ENCODE measurements at regions not wholly inside any gene's neighbourhood (a gene's known extent, or its start where the extent isn't known, plus 50 kb on each side); places are given as distances from the start of the nearest gene placed in this dataset.

DNA sequence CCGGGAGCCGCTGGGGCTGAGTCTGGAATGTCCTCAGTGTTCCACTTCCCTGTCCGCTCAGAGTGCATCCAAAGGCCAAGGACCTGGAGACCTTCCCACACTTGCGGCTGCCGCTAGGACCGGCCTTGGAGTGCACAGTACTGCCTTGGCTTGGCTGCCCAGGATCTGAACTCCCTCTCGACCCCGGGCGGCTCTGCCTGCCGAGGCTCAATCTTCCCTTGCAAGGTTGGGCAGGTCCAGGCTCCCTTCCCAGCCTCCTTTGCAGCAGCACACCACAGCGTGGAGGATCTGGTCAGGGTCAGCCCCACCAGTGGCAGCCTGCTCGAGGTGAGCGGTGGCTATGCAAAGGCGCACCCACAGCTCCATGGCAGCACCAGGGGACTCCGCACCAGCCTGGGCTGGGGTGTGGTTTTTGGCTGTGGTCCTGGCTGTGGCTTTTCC lies 69.2 kb downstream of the PLXNA1 start:
- TF ChIP-seq, protein P1, sequence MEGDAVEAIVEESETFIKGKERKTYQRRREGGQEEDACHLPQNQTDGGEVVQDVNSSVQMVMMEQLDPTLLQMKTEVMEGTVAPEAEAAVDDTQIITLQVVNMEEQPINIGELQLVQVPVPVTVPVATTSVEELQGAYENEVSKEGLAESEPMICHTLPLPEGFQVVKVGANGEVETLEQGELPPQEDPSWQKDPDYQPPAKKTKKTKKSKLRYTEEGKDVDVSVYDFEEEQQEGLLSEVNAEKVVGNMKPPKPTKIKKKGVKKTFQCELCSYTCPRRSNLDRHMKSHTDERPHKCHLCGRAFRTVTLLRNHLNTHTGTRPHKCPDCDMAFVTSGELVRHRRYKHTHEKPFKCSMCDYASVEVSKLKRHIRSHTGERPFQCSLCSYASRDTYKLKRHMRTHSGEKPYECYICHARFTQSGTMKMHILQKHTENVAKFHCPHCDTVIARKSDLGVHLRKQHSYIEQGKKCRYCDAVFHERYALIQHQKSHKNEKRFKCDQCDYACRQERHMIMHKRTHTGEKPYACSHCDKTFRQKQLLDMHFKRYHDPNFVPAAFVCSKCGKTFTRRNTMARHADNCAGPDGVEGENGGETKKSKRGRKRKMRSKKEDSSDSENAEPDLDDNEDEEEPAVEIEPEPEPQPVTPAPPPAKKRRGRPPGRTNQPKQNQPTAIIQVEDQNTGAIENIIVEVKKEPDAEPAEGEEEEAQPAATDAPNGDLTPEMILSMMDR (CRISPR knock-in tag; IDR thresholded peaks at IDR 0.05) = no peak
- TF ChIP-seq ZNF607 (CRISPR knock-in tag; IDR thresholded peaks at IDR 0.05; ENCODE audit: borderline replicate concordance) (no peak), ZNF253 (CRISPR knock-in tag; IDR thresholded peaks at IDR 0.05; ENCODE audit: borderline replicate concordance) (no peak), ZNF34 (CRISPR knock-in tag; IDR thresholded peaks at IDR 0.05; ENCODE audit: borderline replicate concordance) (no peak), ZKSCAN1 (IDR thresholded peaks at IDR 0.05; ENCODE audit: low read length) (no peak)
- TF ChIP-seq, protein P2, sequence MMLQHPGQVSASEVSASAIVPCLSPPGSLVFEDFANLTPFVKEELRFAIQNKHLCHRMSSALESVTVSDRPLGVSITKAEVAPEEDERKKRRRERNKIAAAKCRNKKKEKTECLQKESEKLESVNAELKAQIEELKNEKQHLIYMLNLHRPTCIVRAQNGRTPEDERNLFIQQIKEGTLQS (CRISPR knock-in tag; IDR thresholded peaks at IDR 0.05) = no peak
- TF ChIP-seq, protein P3, sequence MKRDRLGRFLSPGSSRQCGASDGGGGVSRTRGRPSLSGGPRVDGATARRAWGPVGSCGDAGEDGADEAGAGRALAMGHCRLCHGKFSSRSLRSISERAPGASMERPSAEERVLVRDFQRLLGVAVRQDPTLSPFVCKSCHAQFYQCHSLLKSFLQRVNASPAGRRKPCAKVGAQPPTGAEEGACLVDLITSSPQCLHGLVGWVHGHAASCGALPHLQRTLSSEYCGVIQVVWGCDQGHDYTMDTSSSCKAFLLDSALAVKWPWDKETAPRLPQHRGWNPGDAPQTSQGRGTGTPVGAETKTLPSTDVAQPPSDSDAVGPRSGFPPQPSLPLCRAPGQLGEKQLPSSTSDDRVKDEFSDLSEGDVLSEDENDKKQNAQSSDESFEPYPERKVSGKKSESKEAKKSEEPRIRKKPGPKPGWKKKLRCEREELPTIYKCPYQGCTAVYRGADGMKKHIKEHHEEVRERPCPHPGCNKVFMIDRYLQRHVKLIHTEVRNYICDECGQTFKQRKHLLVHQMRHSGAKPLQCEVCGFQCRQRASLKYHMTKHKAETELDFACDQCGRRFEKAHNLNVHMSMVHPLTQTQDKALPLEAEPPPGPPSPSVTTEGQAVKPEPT (CRISPR knock-in tag; IDR thresholded peaks at IDR 0.05; ENCODE audit: low read depth) = no peak
- TF ChIP-seq, protein P4, sequence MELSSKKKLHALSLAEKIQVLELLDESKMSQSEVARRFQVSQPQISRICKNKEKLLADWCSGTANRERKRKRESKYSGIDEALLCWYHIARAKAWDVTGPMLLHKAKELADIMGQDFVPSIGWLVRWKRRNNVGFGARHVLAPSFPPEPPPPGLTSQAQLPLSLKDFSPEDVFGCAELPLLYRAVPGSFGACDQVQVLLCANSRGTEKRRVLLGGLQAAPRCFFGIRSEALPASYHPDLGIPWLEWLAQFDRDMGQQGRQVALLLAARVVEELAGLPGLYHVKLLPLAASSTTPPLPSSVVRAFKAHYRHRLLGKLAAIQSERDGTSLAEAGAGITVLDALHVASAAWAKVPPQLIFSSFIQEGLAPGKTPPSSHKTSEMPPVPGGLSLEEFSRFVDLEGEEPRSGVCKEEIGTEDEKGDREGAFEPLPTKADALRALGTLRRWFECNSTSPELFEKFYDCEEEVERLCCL (CRISPR knock-in tag; IDR thresholded peaks at IDR 0.05; ENCODE audit: borderline replicate concordance) = no peak
- TF ChIP-seq, protein P5, sequence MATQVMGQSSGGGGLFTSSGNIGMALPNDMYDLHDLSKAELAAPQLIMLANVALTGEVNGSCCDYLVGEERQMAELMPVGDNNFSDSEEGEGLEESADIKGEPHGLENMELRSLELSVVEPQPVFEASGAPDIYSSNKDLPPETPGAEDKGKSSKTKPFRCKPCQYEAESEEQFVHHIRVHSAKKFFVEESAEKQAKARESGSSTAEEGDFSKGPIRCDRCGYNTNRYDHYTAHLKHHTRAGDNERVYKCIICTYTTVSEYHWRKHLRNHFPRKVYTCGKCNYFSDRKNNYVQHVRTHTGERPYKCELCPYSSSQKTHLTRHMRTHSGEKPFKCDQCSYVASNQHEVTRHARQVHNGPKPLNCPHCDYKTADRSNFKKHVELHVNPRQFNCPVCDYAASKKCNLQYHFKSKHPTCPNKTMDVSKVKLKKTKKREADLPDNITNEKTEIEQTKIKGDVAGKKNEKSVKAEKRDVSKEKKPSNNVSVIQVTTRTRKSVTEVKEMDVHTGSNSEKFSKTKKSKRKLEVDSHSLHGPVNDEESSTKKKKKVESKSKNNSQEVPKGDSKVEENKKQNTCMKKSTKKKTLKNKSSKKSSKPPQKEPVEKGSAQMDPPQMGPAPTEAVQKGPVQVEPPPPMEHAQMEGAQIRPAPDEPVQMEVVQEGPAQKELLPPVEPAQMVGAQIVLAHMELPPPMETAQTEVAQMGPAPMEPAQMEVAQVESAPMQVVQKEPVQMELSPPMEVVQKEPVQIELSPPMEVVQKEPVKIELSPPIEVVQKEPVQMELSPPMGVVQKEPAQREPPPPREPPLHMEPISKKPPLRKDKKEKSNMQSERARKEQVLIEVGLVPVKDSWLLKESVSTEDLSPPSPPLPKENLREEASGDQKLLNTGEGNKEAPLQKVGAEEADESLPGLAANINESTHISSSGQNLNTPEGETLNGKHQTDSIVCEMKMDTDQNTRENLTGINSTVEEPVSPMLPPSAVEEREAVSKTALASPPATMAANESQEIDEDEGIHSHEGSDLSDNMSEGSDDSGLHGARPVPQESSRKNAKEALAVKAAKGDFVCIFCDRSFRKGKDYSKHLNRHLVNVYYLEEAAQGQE (IDR thresholded peaks at IDR 0.05; ENCODE audit: borderline replicate concordance in 1 of 2, low read depth in 1 of 2, low read length in 2 of 2) = no peak
